H9 (cell line): ENCODE measurements at regions not wholly inside any gene's neighbourhood (a gene's known extent, or its start where the extent isn't known, plus 50 kb on each side); places are given as distances from the start of the nearest gene placed in this dataset.
A peak's percentile ranks its signal among the peaks of the same experiment; 100 is the strongest.

ENCODE experiments used
- DNase-seq: peaks from one replicate; pipeline ENCODE4 v3.0.0-alpha.2; 2017
- H2AFZ ChIP-seq: one replicate; pipeline ENCODE4 v1.6.1; 2013; ENCODE audit warnings: mild to moderate bottlenecking, low read length, control low read depth, moderate library complexity
- H2AK5ac ChIP-seq: 2 replicates; pipeline ENCODE4 v1.6.1; 2013; ENCODE audit warnings: low read length, control low read depth, mixed read lengths; ENCODE audit not compliant: insufficient read length
- H2BK120ac ChIP-seq: one replicate; pipeline ENCODE4 v1.6.1; 2013; ENCODE audit warnings: low read depth, mild to moderate bottlenecking, low read length, control low read depth, inconsistent platforms; ENCODE audit not compliant: poor library complexity, severe bottlenecking
- H2BK12ac ChIP-seq: 2 replicates; pipeline ENCODE4 v1.6.1; 2013; ENCODE audit warnings: low read length, control low read depth, mixed read lengths, low read depth; ENCODE audit not compliant: insufficient read length
- H2BK15ac ChIP-seq: 2 replicates; pipeline ENCODE4 v1.6.1; 2013; ENCODE audit warnings: low read depth, low read length, control low read depth
- H2BK20ac ChIP-seq: one replicate; pipeline ENCODE4 v1.6.1; 2013; ENCODE audit warnings: low read depth, mild to moderate bottlenecking, low read length, control low read depth, inconsistent platforms; ENCODE audit not compliant: poor library complexity, severe bottlenecking
- H2BK5ac ChIP-seq: 2 replicates; pipeline ENCODE4 v1.6.1; 2013; ENCODE audit warnings: low read length, control low read depth, mixed read lengths; ENCODE audit not compliant: insufficient read length
- H3K14ac ChIP-seq: 2 replicates; pipeline ENCODE4 v1.6.1; 2013; ENCODE audit warnings: low read length, control low read depth; ENCODE audit not compliant: insufficient read depth
- H3K18ac ChIP-seq: 2 replicates; pipeline ENCODE4 v1.6.1; 2013; ENCODE audit warnings: low read depth, mild to moderate bottlenecking, mixed read lengths, low read length, control low read depth; ENCODE audit not compliant: insufficient read length
- H3K23ac ChIP-seq: 2 replicates; pipeline ENCODE4 v1.6.1; 2013; ENCODE audit warnings: low read length, control low read depth, mixed read lengths, low read depth; ENCODE audit not compliant: insufficient read length
- H3K23me2 ChIP-seq: 2 replicates; pipeline ENCODE4 v1.6.1; 2013; ENCODE audit warnings: low read depth, mild to moderate bottlenecking, mixed read lengths, low read length, control low read depth; ENCODE audit not compliant: insufficient read length, poor library complexity, severe bottlenecking
- H3K27ac ChIP-seq: 2 replicates; pipeline ENCODE4 v1.5.1; 2013; ENCODE audit warnings: low read length, control low read depth, mixed read lengths, low read depth; ENCODE audit not compliant: insufficient read length
- H3K27me3 ChIP-seq: 2 replicates; pipeline ENCODE4 v1.6.1; 2013; ENCODE audit warnings: low read length, control low read depth, inconsistent platforms; ENCODE audit not compliant: insufficient read depth
- H3K4ac ChIP-seq: 2 replicates; pipeline ENCODE4 v1.6.1; 2013; ENCODE audit warnings: low read depth, mild to moderate bottlenecking, control low read depth, inconsistent platforms, low read length, moderate library complexity
- H3K4me1 ChIP-seq: 2 replicates; pipeline ENCODE4 v1.6.1; 2013; ENCODE audit warnings: low read length, control low read depth, inconsistent platforms; ENCODE audit not compliant: insufficient read depth
- H3K4me2 ChIP-seq: 2 replicates; pipeline ENCODE4 v1.6.1; 2013; ENCODE audit warnings: low read length, control low read depth, mixed read lengths; ENCODE audit not compliant: insufficient read length, insufficient read depth
- H3K56ac ChIP-seq: 2 replicates; pipeline ENCODE4 v1.6.1; 2013; ENCODE audit warnings: low read depth, mild to moderate bottlenecking, mixed read lengths, low read length, control low read depth; ENCODE audit not compliant: insufficient read length
- H3K79me1 ChIP-seq: 2 replicates; pipeline ENCODE4 v1.6.1; 2013; ENCODE audit warnings: low read depth, mild to moderate bottlenecking, moderate library complexity, low read length, control low read depth, inconsistent platforms; ENCODE audit not compliant: insufficient read depth, poor library complexity, severe bottlenecking
- H3K79me2 ChIP-seq: 2 replicates; pipeline ENCODE4 v1.6.1; 2013; ENCODE audit warnings: low read length, control low read depth, inconsistent platforms; ENCODE audit not compliant: insufficient read depth
- H3K9ac ChIP-seq: 2 replicates; pipeline ENCODE4 v1.6.1; 2013; ENCODE audit warnings: low read length, control low read depth, mixed read lengths; ENCODE audit not compliant: insufficient read length; ENCODE audit errors: extremely low read depth
- H3K9me3 ChIP-seq: one replicate; pipeline ENCODE4 v1.6.1; 2013; ENCODE audit warnings: low read depth, low read length, inconsistent platforms; ENCODE audit not compliant: control insufficient read depth
- H3T11ph ChIP-seq: one replicate; pipeline ENCODE4 v1.6.1; 2013; ENCODE audit warnings: mild to moderate bottlenecking, low read length, control low read depth, inconsistent platforms
- H4K20me1 ChIP-seq: one replicate; pipeline ENCODE4 v1.6.1; 2013; ENCODE audit not compliant: control insufficient read depth, insufficient read length, insufficient read depth
- H4K5ac ChIP-seq: 2 replicates; pipeline ENCODE4 v1.6.1; 2013; ENCODE audit warnings: low read depth, mild to moderate bottlenecking, mixed read lengths, low read length, control low read depth; ENCODE audit not compliant: insufficient read length
- H4K8ac ChIP-seq: replicated peaks from 2 replicates; pipeline ENCODE4 v1.6.1; 2013; ENCODE audit warnings: low read length, control low read depth, mixed read lengths, low read depth; ENCODE audit not compliant: insufficient read length
- H4K91ac ChIP-seq: 2 replicates; pipeline ENCODE4 v1.6.1; 2013; ENCODE audit warnings: low read depth, mild to moderate bottlenecking, moderate library complexity, mixed read lengths, low read length, control low read depth; ENCODE audit not compliant: insufficient read length
- H3K27ac Mint-ChIP-seq, 3 experiments: 2 replicates in 2 of 3; 3 replicates in 1 of 3; pipeline ENCODE4 v1.8.0; 2020 to 2021; ENCODE audit warnings: mixed read lengths in 3 of 3, mild to moderate bottlenecking in 1 of 3, moderate library complexity in 1 of 3
- H3K27me3 Mint-ChIP-seq: 2 replicates; pipeline ENCODE4 v1.8.0; 2021; ENCODE audit warnings: low read depth, mild to moderate bottlenecking, moderate library complexity, mixed read lengths
- H3K36me3 Mint-ChIP-seq, 3 experiments: 2 replicates in 2 of 3; 3 replicates in 1 of 3; pipeline ENCODE4 v1.8.0; 2020 to 2021; ENCODE audit warnings: low read depth in 3 of 3, mixed read lengths in 3 of 3; ENCODE audit not compliant: insufficient read depth in 1 of 3
- H3K4me1 Mint-ChIP-seq, 2 experiments: 2 replicates each; pipeline ENCODE4 v1.8.0; 2020; ENCODE audit warnings: mixed read lengths in 2 of 2
- H3K4me3 Mint-ChIP-seq, 2 experiments: 2 replicates in 1 of 2; 3 replicates in 1 of 2; pipeline ENCODE4 v1.8.0; 2020 to 2021; ENCODE audit warnings: mild to moderate bottlenecking in 2 of 2, mixed read lengths in 2 of 2, moderate library complexity in 1 of 2
- H3K9me3 Mint-ChIP-seq, 2 experiments: 2 replicates in 1 of 2; 3 replicates in 1 of 2; pipeline ENCODE4 v1.8.0; 2020; ENCODE audit warnings: mild to moderate bottlenecking in 2 of 2, mixed read lengths in 2 of 2, moderate library complexity in 1 of 2
- WGBS: extraction: QIAGEN DNeasy Blood & Tissue Kit; methylation state at CpG from one replicate; pipeline ENCODE4 v1.1.7; 2013; ENCODE audit warnings: missing lambda C conversion rate, low lambda C conversion rate, mixed read lengths; ENCODE audit not compliant: insufficient read length; ENCODE audit errors: extremely low coverage; 5-methylcytosine and 5-hydroxymethylcytosine counted together
- TF ChIP-seq, protein P1 (sequence below): fragments of 200-600 bp; sonication (generic); conservative IDR thresholded peaks from 3 replicates; pipeline ENCODE4 v1.8.0; 2021; ENCODE audit warnings: antibody characterized with exemption, mild to moderate bottlenecking

- H2BK120ac ChIP-seq = no peak overlapping the region
- Mint-ChIP-seq H3K4me3 (no peak overlapping the region), H3K4me1 (peaks cover 5 to 6% of the 10 kb centered on the region in 2 experiments; a peak in 3 of 4 replicates), H3K27me3 (no peaks in the 10 kb centered on the region), H3K9me3 (no peaks in the 10 kb centered on the region), H3K27ac (no peak overlapping the region), H3K36me3 (no peaks in the 10 kb centered on the region)
- no peak overlapping the region for H3K4me2 ChIP-seq
- WGBS = no CpG with 5 or more reads among the region's 9 CpGs
- no peak overlapping the region for H2AK5ac ChIP-seq
- no peak overlapping the region for H2AFZ ChIP-seq
- H3K14ac ChIP-seq = peak overlapping the region; percentile 1; the same call in 1 of the 2 replicates
- H3T11ph ChIP-seq = no peak overlapping the region
- no peak overlapping the region for H4K91ac ChIP-seq
- H3K9me3 ChIP-seq = no peaks in the 10 kb centered on the region
- H3K23me2 ChIP-seq = no peaks in the 10 kb centered on the region
- TF ChIP-seq, protein P1, sequence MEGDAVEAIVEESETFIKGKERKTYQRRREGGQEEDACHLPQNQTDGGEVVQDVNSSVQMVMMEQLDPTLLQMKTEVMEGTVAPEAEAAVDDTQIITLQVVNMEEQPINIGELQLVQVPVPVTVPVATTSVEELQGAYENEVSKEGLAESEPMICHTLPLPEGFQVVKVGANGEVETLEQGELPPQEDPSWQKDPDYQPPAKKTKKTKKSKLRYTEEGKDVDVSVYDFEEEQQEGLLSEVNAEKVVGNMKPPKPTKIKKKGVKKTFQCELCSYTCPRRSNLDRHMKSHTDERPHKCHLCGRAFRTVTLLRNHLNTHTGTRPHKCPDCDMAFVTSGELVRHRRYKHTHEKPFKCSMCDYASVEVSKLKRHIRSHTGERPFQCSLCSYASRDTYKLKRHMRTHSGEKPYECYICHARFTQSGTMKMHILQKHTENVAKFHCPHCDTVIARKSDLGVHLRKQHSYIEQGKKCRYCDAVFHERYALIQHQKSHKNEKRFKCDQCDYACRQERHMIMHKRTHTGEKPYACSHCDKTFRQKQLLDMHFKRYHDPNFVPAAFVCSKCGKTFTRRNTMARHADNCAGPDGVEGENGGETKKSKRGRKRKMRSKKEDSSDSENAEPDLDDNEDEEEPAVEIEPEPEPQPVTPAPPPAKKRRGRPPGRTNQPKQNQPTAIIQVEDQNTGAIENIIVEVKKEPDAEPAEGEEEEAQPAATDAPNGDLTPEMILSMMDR = no peak
- no peak overlapping the region for H3K4ac ChIP-seq
- no peak overlapping the region for H2BK20ac ChIP-seq
- no peak for DNase-seq
- H4K20me1 ChIP-seq = no peaks in the 10 kb centered on the region
- H3K27ac ChIP-seq = no peak overlapping the region
- no peak overlapping the region for H2BK5ac ChIP-seq
- H4K8ac ChIP-seq = no peak overlapping the region
- H4K5ac ChIP-seq = no peak overlapping the region
- no peak overlapping the region for H3K56ac ChIP-seq
- H3K18ac ChIP-seq = no peak overlapping the region
- no peaks in the 10 kb centered on the region for H3K79me1 ChIP-seq
- H3K4me1 ChIP-seq = no peaks in the 10 kb centered on the region
- H3K23ac ChIP-seq = no peak overlapping the region
- H3K9ac ChIP-seq = no peak overlapping the region
- H2BK15ac ChIP-seq = no peak overlapping the region
- no peaks in the 10 kb centered on the region for H3K27me3 ChIP-seq
- no peaks in the 10 kb centered on the region for H3K79me2 ChIP-seq
- no peak overlapping the region for H2BK12ac ChIP-seq
Measured at GRCh38 chr10:45150997-45151396, 150.3 kb downstream of the ZNF22 start.
